Natural killer cell (primary cell): ENCODE measurements at regions not wholly inside any gene's neighbourhood (a gene's known extent, or its start where the extent isn't known, plus 50 kb on each side); places are given as distances from the start of the nearest gene placed in this dataset.

Experiments used
- ATAC-seq, 3 donors: fragments of 150-1000 bp in 2 of 3; fragments of 200-7000 bp in 1 of 3; cut with Tn5 transposase; 1 replicate in 1 of 3; 2 replicates in 2 of 3; pipeline ENCODE4 v1.10.0; 2021; ENCODE audit warnings: mild to moderate bottlenecking in 2 of 3, moderate library complexity in 2 of 3
- DNase-seq, 2 donors: peaks; one replicate each; pipeline versions ENCODE4 v3.0.0 to v3.0.0-alpha.2; 2013 to 2021; ENCODE audit warnings: mixed read lengths in 1 of 2
- H3K27ac ChIP-seq: one replicate; pipeline ENCODE4 v1.5.1; 2013; ENCODE audit warnings: mild to moderate bottlenecking, low read length
- H3K27me3 ChIP-seq: one replicate; pipeline ENCODE4 v1.6.1; 2013; ENCODE audit warnings: low read length; ENCODE audit not compliant: control insufficient read depth, insufficient read depth
- H3K36me3 ChIP-seq: one replicate; pipeline ENCODE4 v1.6.1; 2013; ENCODE audit warnings: low read length; ENCODE audit not compliant: control insufficient read depth, insufficient read depth
- H3K4me1 ChIP-seq: one replicate; pipeline ENCODE4 v1.6.1; 2013; ENCODE audit warnings: low read length; ENCODE audit not compliant: control insufficient read depth, insufficient read depth
- H3K4me3 ChIP-seq: one replicate; pipeline ENCODE4 v1.5.1; 2013; ENCODE audit warnings: low read length
- H3K9me3 ChIP-seq: one replicate; pipeline ENCODE4 v1.6.1; 2013; ENCODE audit warnings: low read length; ENCODE audit not compliant: control insufficient read depth, insufficient read depth
- H3K27ac Mint-ChIP-seq, 2 donors: one replicate each; pipeline ENCODE4 v1.8.0; 2022; ENCODE audit warnings: mild to moderate bottlenecking in 2 of 2, mixed read lengths in 2 of 2, moderate library complexity in 1 of 2
- H3K27me3 Mint-ChIP-seq, 2 donors: one replicate each; pipeline ENCODE4 v1.8.0; 2022; ENCODE audit warnings: low read depth in 2 of 2, mixed read lengths in 2 of 2
- H3K36me3 Mint-ChIP-seq: one replicate; pipeline ENCODE4 v1.8.0; 2022; ENCODE audit warnings: mixed read lengths
- H3K4me1 Mint-ChIP-seq, 2 donors: one replicate each; pipeline ENCODE4 v1.8.0; 2022; ENCODE audit warnings: mixed read lengths in 2 of 2
- H3K4me3 Mint-ChIP-seq: one replicate; pipeline ENCODE4 v1.8.0; 2022; ENCODE audit warnings: mild to moderate bottlenecking, moderate library complexity, mixed read lengths
- H3K9me3 Mint-ChIP-seq, 2 donors: one replicate each; pipeline ENCODE4 v1.8.0; 2022; ENCODE audit warnings: mixed read lengths in 2 of 2
- CTCF ChIP-seq: fragments of 200-600 bp; IDR thresholded peaks from one replicate; pipeline ENCODE4 v1.8.0; 2022; ENCODE audit warnings: antibody characterized with exemption
- WGBS: methylation state at CpG from one replicate; pipeline ENCODE4 v1.1.7; 2013; ENCODE audit warnings: missing lambda C conversion rate; ENCODE audit not compliant: insufficient coverage; 5-methylcytosine and 5-hydroxymethylcytosine counted together
- intact Hi-C: fragments of 100-400 bp; cut with micrococcal nuclease; formaldehyde crosslinking; loops from one replicate; pipeline ENCODE4 v1.14.2; 2022

DNA sequence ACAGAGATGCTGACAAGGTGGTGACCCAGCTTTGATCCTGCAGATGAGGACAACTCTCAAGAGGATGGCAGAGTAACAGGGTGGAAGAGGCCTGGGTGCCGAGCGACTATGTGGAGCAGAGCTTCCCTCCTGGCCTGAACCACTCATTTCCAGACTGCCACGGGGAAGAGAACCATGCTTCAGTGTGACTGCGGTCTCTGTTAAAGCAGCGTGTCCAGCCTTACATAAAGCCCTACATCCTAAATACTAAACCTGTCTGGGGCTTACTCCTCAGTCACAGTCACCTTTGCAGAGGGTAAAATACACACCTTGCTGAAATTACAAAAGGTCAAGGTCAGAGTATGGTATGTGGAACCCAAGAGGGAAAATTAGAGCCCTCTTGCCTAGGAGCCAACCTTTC is 312.9 kb downstream of the CDC5L start:
- ATAC-seq, result no peak
- 94% methylated on average over 5 of the region's 5 CpGs for WGBS
- intact Hi-C loops, result no loop called here

DNA sequence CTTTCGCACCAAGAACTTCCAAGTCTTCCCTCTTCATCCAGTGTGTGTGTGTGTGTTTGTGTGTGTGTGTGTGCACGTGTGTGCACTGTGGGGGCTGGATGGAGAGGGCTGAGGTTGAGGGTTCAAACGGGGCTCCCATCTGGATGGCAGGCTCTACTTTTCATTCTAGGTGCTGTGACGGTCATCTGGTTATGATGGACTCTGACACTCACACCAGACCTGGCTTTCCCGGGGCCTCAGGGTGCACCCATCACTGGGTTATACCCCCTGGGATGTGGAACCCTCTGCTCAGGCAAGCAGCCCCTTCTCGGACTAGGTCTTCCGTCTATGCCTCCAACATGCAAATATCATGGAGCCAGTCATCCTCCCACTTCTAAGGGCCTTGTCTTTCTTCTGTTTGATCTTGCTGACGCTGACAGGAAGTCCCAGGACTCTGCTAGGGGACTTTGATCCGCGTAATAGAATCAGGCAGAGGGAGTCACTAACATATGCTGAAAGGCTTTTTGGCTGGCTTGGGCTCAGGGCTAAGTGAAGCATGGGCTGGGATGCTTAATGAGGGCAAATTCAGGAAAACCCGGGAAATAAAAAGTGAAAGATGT is 313.6 kb downstream of the CDC5L start:
- Histone ChIP-seq H3K9me3 (no peaks in the 10 kb centered on the region), H3K36me3 (no peaks in the 10 kb centered on the region), H3K4me3 (no peak overlapping the region), H3K27me3 (no peaks in the 10 kb centered on the region), H3K4me1 (no peaks in the 10 kb centered on the region), H3K27ac (no peak overlapping the region)
- DNase-seq (peak in 1 of 2 donors; percentile 17), ATAC-seq (no peak)
- TF ChIP-seq CTCF, result no peak
- Mint-ChIP-seq H3K27ac (no peak overlapping the region), H3K27me3 (no peaks in the 10 kb centered on the region), H3K4me3 (no peak overlapping the region), H3K4me1 (no peaks in the 10 kb centered on the region), H3K9me3 (no peaks in the 10 kb centered on the region), H3K36me3 (no peaks in the 10 kb centered on the region)
- WGBS, result 91% methylated on average over 11 of the region's 11 CpGs
- intact Hi-C loops, result no loop called here

More for the DNA sequence above, 312.9 kb downstream of the CDC5L start:
- no peak overlapping the region for H3K4me3 Mint-ChIP-seq
- TF ChIP-seq CTCF, result no peak
- DNase-seq, result no peak
- H3K9me3 Mint-ChIP-seq, result no peaks in the 10 kb centered on the region
- no peaks in the 10 kb centered on the region for H3K9me3 ChIP-seq
- H3K4me3 ChIP-seq, result no peak overlapping the region
- H3K36me3 Mint-ChIP-seq, result no peaks in the 10 kb centered on the region
- no peak overlapping the region for H3K27ac ChIP-seq
- no peaks in the 10 kb centered on the region for H3K4me1 ChIP-seq
- no peaks in the 10 kb centered on the region for H3K27me3 Mint-ChIP-seq
- no peaks in the 10 kb centered on the region for H3K36me3 ChIP-seq
- H3K27me3 ChIP-seq, result no peaks in the 10 kb centered on the region
- no peak overlapping the region for H3K27ac Mint-ChIP-seq
- H3K4me1 Mint-ChIP-seq, result no peaks in the 10 kb centered on the region

GRCh38 chr6:44701637-44702101 is 314.2 kb downstream of the CDC5L start:
- H3K27me3 Mint-ChIP-seq, result no peaks in the 10 kb centered on the region
- DNase-seq (no peak), ATAC-seq (no peak)
- no peaks in the 10 kb centered on the region for H3K36me3 ChIP-seq
- H3K4me3 Mint-ChIP-seq, result no peak overlapping the region
- no peak for TF ChIP-seq CTCF
- no peak overlapping the region for H3K27ac ChIP-seq
- no peaks in the 10 kb centered on the region for H3K27me3 ChIP-seq
- no peak overlapping the region for H3K27ac Mint-ChIP-seq
- intact Hi-C loops, result no loop called here
- 96% methylated on average over 12 of the region's 12 CpGs for WGBS
- no peaks in the 10 kb centered on the region for H3K9me3 Mint-ChIP-seq
- H3K9me3 ChIP-seq, result no peaks in the 10 kb centered on the region
- H3K36me3 Mint-ChIP-seq, result no peaks in the 10 kb centered on the region
- no peak overlapping the region for H3K4me3 ChIP-seq
- no peaks in the 10 kb centered on the region for H3K4me1 ChIP-seq
- no peaks in the 10 kb centered on the region for H3K4me1 Mint-ChIP-seq

DNA sequence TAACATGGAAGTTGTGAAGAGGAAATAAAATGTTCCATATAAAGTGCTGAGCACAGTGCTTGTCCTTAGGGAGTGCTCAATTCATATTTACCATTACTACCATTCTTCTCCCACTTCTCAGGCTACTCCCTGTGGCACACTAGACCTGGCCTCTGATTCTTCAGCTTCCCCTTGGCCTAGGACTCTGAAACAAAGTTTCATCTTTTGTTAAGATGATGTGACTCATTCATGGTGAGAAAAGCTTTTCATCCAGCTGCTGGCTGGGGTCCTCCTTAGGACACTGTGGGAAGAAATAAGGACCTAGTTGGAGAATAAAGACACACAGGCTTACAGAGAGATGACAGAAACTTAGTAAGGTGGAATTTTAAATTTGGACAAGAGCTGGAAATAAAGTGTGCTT is 314.8 kb downstream of the CDC5L start:
- Histone ChIP-seq H3K9me3 (no peaks in the 10 kb centered on the region), H3K4me1 (no peaks in the 10 kb centered on the region), H3K4me3 (no peak overlapping the region), H3K36me3 (no peaks in the 10 kb centered on the region), H3K27me3 (no peaks in the 10 kb centered on the region), H3K27ac (no peak overlapping the region)
- H3K4me1 Mint-ChIP-seq, result no peaks in the 10 kb centered on the region
- no peaks in the 10 kb centered on the region for H3K9me3 Mint-ChIP-seq
- intact Hi-C loops, result no loop called here
- no peaks in the 10 kb centered on the region for H3K36me3 Mint-ChIP-seq
- no peak for TF ChIP-seq CTCF
- ATAC-seq (no peak), DNase-seq (no peak)
- H3K4me3 Mint-ChIP-seq, result no peak overlapping the region
- H3K27me3 Mint-ChIP-seq, result no peaks in the 10 kb centered on the region
- no peak overlapping the region for H3K27ac Mint-ChIP-seq
